ENCODE measurements at regions not wholly inside any gene's neighbourhood (a gene's known extent, or its start where the extent isn't known, plus 50 kb on each side); places are given as distances from the start of the nearest gene placed in this dataset.

DNA sequence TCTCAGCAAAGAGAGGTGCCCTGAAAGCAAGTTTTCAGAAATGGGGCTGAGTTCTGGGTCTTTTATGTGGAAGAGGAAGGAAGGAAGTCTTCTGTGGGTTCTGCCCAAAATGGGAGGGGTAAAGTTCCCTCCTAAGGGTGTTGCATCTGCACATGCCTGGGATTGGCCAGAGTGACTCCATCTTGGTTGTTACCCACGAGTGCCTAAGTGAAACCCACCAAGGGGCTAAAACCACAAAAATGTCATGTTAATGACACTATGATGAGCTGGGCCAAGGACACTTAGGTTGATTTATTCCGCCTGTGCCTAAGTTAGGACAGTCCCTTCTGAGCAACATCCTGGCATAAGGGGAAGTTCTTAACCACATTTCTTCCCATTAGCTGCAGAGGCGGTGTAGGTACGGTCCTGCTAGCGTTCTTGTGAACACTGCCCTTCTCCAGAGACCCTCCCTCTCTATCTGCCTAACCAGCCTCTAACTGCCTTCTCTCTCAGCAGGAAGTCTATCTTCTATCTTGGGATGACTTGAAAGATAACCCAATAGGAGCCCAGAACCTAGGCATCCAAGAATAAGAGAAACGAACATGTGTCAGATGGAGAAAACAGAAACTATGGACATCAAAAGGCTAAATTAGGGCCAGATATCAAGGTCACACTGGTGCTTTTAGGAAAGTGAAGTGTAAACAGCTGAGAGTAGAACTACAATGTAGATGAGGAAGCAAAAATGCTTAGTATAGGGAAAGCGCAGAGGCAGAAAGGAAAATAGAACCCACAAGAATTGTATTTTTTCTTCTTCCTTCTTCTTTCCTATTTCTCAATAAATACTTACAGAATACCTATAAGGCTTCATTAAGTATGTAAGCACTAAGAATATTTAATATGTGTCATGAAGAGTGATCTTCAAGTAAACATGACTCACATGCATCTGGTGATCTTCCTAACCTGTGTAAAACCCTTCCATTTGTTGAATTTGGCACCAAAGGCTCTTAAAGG lies 104.2 kb upstream of the AMN1 start:
- TF ChIP-seq, protein P1, sequence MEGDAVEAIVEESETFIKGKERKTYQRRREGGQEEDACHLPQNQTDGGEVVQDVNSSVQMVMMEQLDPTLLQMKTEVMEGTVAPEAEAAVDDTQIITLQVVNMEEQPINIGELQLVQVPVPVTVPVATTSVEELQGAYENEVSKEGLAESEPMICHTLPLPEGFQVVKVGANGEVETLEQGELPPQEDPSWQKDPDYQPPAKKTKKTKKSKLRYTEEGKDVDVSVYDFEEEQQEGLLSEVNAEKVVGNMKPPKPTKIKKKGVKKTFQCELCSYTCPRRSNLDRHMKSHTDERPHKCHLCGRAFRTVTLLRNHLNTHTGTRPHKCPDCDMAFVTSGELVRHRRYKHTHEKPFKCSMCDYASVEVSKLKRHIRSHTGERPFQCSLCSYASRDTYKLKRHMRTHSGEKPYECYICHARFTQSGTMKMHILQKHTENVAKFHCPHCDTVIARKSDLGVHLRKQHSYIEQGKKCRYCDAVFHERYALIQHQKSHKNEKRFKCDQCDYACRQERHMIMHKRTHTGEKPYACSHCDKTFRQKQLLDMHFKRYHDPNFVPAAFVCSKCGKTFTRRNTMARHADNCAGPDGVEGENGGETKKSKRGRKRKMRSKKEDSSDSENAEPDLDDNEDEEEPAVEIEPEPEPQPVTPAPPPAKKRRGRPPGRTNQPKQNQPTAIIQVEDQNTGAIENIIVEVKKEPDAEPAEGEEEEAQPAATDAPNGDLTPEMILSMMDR (IDR thresholded peaks at IDR 0.05; ENCODE audit: borderline replicate concordance, extremely low read depth, low read length, poor library complexity, severe bottlenecking) = no peak
- no peak for TF ChIP-seq EZH2 (IDR thresholded peaks at IDR 0.05; ENCODE audit: borderline replicate concordance, low read depth, low read length, severe bottlenecking)

Measured in DND-41 (cell line).